ENCODE measurements at regions not wholly inside any gene's neighbourhood (a gene's known extent, or its start where the extent isn't known, plus 50 kb on each side); places are given as distances from the start of the nearest gene placed in this dataset.

DNA sequence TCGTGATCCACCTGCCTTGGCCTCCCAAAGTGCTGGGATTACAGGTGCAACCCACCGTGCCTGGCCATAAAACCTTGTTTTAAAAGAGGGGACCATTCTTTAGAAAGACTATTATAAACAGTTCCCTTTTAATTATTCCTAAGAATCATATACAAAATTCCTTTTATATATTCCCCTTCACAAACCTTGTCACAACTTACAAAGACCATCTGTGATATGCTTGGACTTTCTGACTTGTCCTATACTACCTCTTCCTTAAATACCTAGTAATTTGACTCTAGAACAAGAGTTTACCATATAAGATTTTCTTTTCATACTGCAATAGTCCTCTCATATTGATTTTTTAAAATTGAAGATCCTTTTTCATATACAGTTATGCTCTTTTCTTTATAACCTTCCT, 135.8 kb upstream of the PRSS16 start:
- TF ChIP-seq EZH2 (IDR thresholded peaks at IDR 0.05; ENCODE audit: low read length) (no peak), CTCF (optimal IDR thresholded peaks at IDR 0.05 in 1 of 3, IDR thresholded peaks at IDR 0.05 in 1 of 3, conservative IDR thresholded peaks at IDR 0.05 in 1 of 3; ENCODE audit: extremely low read depth in 1 of 3, insufficient read depth in 2 of 3, low read length in 3 of 3) (no peak)
